ENCODE measurements at regions not wholly inside any gene's neighbourhood (a gene's known extent, or its start where the extent isn't known, plus 50 kb on each side); places are given as distances from the start of the nearest gene placed in this dataset.

DNA sequence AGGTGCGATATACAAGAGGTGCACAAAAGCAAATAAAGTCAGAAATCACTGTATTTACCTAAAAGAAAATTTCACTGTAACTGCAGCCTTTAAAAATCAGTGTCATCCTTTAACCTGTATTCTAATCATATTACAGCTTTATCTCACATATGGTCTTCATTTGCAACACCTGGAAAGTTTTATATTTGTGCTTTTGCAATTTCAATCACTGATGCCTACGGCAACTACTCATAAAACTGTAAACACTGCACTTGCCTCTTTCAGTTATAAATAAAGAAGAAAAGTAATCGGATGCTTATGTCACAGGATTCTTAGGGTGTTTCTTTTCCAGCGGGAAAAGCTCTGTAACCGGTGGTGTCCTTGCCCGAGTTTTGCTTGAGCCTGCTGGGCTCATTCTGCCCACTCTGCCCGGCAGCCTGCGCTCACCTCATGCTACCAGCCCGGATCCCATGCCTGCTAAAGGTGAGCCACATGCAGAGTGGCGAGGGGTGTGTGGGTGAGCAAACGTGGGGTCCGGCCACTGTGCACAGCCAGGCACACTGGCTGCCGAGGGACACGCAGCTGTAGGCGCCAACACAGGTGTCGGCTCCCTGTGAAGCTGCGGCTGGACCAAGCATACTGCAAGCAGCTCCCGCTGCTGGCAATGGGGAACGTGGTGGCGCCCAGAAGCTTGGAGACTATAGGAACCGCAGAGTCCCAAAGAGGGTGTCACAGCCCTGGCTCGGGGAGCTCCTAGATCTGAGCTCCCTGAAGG lies 56.3 kb upstream of the ABCB5 start:
- H3K4me3 ChIP-seq: no peak overlapping the region
- intact Hi-C loops (cut with DNase I; ENCODE audit: low total_unique reads) (no loop called here), in situ Hi-C loops (cut with MboI; ENCODE audit: low pct_ligation_motif_present in 1 of 4, low pct_unique_long_range_greater_than_20kb in 1 of 4, low sequenced_read_pairs in 3 of 4) (no loop called here)
- H3K27me3 ChIP-seq: no peaks in the 10 kb centered on the region
- H3K9me3 ChIP-seq: no peaks in the 10 kb centered on the region
- no peak for DNase-seq
- H3K27ac ChIP-seq: no peak overlapping the region
- no peak for TF ChIP-seq POLR2A (IDR thresholded peaks at IDR 0.05)
- no peak for TF ChIP-seq EP300 (IDR thresholded peaks at IDR 0.05; ENCODE audit: low read depth)
- TF ChIP-seq, protein P1, sequence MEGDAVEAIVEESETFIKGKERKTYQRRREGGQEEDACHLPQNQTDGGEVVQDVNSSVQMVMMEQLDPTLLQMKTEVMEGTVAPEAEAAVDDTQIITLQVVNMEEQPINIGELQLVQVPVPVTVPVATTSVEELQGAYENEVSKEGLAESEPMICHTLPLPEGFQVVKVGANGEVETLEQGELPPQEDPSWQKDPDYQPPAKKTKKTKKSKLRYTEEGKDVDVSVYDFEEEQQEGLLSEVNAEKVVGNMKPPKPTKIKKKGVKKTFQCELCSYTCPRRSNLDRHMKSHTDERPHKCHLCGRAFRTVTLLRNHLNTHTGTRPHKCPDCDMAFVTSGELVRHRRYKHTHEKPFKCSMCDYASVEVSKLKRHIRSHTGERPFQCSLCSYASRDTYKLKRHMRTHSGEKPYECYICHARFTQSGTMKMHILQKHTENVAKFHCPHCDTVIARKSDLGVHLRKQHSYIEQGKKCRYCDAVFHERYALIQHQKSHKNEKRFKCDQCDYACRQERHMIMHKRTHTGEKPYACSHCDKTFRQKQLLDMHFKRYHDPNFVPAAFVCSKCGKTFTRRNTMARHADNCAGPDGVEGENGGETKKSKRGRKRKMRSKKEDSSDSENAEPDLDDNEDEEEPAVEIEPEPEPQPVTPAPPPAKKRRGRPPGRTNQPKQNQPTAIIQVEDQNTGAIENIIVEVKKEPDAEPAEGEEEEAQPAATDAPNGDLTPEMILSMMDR (IDR thresholded peaks at IDR 0.05): no peak
- TF ChIP-seq POLR2AphosphoS5 (IDR thresholded peaks at IDR 0.05): no peak
- H3K4me1 ChIP-seq: no peaks in the 10 kb centered on the region
- 65 to 84% methylated on average over 3 to 22 of the region's 22 CpGs for WGBS, 2 donors (ENCODE audit: low coverage in 1 of 2)
- H3K36me3 ChIP-seq: no peaks in the 10 kb centered on the region

- intact Hi-C loops (cut with DNase I; ENCODE audit: low total_unique reads) (no loop called here), in situ Hi-C loops (cut with MboI; ENCODE audit: low pct_ligation_motif_present in 1 of 4, low pct_unique_long_range_greater_than_20kb in 1 of 4, low sequenced_read_pairs in 3 of 4) (no loop called here)
- Histone ChIP-seq H3K27me3 (no peaks in the 10 kb centered on the region), H3K4me1 (no peaks in the 10 kb centered on the region), H3K36me3 (no peaks in the 10 kb centered on the region), H3K27ac (no peak overlapping the region), H3K9me3 (no peaks in the 10 kb centered on the region), H3K4me3 (no peak overlapping the region)
- TF ChIP-seq EP300 (IDR thresholded peaks at IDR 0.05; ENCODE audit: low read depth) (no peak), POLR2AphosphoS5 (IDR thresholded peaks at IDR 0.05) (no peak), POLR2A (IDR thresholded peaks at IDR 0.05) (no peak)
- TF ChIP-seq, protein P1 (IDR thresholded peaks at IDR 0.05): no peak
- no peak for DNase-seq
- 90 to 92% methylated on average over 2 to 5 of the region's 5 CpGs for WGBS, 2 donors (ENCODE audit: low coverage in 1 of 2)
These were observed 55.6 kb upstream of the ABCB5 start for GRCh38 chr7:20559883-20560282.

DNA sequence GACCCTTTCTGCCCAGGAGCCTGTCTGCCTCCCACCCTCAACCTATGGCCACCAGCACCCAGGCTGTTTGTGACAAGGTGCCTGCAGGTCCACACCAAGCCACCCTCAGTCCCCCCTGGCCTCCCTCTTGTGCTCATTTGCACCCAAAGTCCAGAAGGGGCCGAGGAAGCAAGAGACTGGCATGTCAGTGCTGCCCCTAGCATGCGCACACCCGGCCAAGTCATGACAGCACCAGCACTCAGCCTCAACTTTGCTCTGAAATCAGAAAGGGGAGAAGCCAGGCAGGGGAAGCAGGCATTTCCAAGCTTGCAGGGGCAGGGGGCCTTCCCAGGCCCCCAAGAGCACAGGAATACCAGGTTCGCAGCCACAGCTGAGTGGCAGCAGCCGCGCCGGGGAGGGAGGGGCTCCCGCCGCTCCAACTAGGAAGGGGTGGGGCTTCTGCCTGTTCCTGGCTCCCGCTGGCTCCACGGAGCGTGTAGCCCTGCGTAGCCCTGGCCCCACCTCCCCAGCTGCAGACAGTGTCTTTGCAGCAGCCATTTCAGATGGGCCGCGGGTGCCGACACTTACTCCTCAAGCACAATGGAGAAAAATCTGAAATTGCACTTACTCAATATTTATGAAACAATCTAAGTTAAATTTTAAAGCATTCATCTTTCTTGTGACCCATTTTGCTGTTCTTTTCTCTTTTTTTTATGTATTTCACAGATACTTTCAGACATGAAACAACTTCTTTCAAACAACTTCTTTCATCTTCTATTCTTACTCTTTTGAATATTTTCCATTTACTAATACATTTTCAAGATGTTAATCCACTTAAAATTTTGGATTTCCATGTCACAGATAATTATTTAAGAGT lies 54.9 kb upstream of the ABCB5 start:
- H3K36me3 ChIP-seq: no peaks in the 10 kb centered on the region
- in situ Hi-C loops (cut with MboI; ENCODE audit: low pct_ligation_motif_present in 1 of 4, low pct_unique_long_range_greater_than_20kb in 1 of 4, low sequenced_read_pairs in 3 of 4): no loop called here
- intact Hi-C loops (cut with DNase I; ENCODE audit: low total_unique reads): no loop called here
- no peak overlapping the region for H3K27ac ChIP-seq
- TF ChIP-seq POLR2AphosphoS5 (IDR thresholded peaks at IDR 0.05) (no peak), EP300 (IDR thresholded peaks at IDR 0.05; ENCODE audit: low read depth) (no peak), POLR2A (IDR thresholded peaks at IDR 0.05) (no peak)
- TF ChIP-seq, protein P1 (IDR thresholded peaks at IDR 0.05): no peak
- H3K9me3 ChIP-seq: no peaks in the 10 kb centered on the region
- no peaks in the 10 kb centered on the region for H3K27me3 ChIP-seq
- H3K4me3 ChIP-seq: no peak overlapping the region
- no peak for DNase-seq
- H3K4me1 ChIP-seq: no peaks in the 10 kb centered on the region
- 87 to 92% methylated on average over 3 to 15 of the region's 16 CpGs for WGBS, 2 donors (ENCODE audit: low coverage in 1 of 2)

GRCh38 chr7:20561466-20561865 lies 54.0 kb upstream of the ABCB5 start:
- no peak overlapping the region for H3K4me3 ChIP-seq
- no peak overlapping the region for H3K27ac ChIP-seq
- intact Hi-C loops (cut with DNase I; ENCODE audit: low total_unique reads): no loop called here
- no peaks in the 10 kb centered on the region for H3K27me3 ChIP-seq
- H3K36me3 ChIP-seq: no peaks in the 10 kb centered on the region
- in situ Hi-C loops (cut with MboI; ENCODE audit: low pct_ligation_motif_present in 1 of 4, low pct_unique_long_range_greater_than_20kb in 1 of 4, low sequenced_read_pairs in 3 of 4): no loop called here
- no peak for DNase-seq
- WGBS, 2 donors (ENCODE audit: low coverage in 1 of 2): 79 to 88% methylated on average over 4 of the region's 4 CpGs
- no peaks in the 10 kb centered on the region for H3K9me3 ChIP-seq
- TF ChIP-seq EP300 (IDR thresholded peaks at IDR 0.05; ENCODE audit: low read depth) (no peak), POLR2AphosphoS5 (IDR thresholded peaks at IDR 0.05) (no peak), POLR2A (IDR thresholded peaks at IDR 0.05) (no peak)
- TF ChIP-seq, protein P1 (IDR thresholded peaks at IDR 0.05): no peak
- no peaks in the 10 kb centered on the region for H3K4me1 ChIP-seq
